Naive B cell (primary cell): ENCODE measurements at regions not wholly inside any gene's neighbourhood (a gene's known extent, or its start where the extent isn't known, plus 50 kb on each side); places are given as distances from the start of the nearest gene placed in this dataset.
A peak's percentile ranks its signal among the peaks of the same experiment; 100 is the strongest.

Experiments
- ATAC-seq, 2 donors: fragments of 150-1000 bp; cut with Tn5 transposase; 2 replicates each; pipeline ENCODE4 v1.10.0; 2021; ENCODE audit warnings: low read depth in 2 of 2, mild to moderate bottlenecking in 2 of 2, moderate library complexity in 2 of 2
- DNase-seq: peaks from one replicate; pipeline ENCODE4 v3.0.0; 2022
- H3K27ac Mint-ChIP-seq, 6 donors: one replicate each; pipeline ENCODE4 v1.8.0; 2020 to 2022; ENCODE audit warnings: mild to moderate bottlenecking in 6 of 6, mixed read lengths in 6 of 6, moderate library complexity in 5 of 6, inconsistent platforms in 2 of 6
- H3K27me3 Mint-ChIP-seq, 3 donors: one replicate each; pipeline ENCODE4 v1.8.0; 2021 to 2022; ENCODE audit warnings: mixed read lengths in 3 of 3, mild to moderate bottlenecking in 1 of 3
- H3K36me3 Mint-ChIP-seq, 2 donors: one replicate each; pipeline ENCODE4 v1.8.0; 2020 to 2022; ENCODE audit warnings: mixed read lengths in 2 of 2, inconsistent platforms in 1 of 2, mild to moderate bottlenecking in 1 of 2
- H3K4me1 Mint-ChIP-seq, 3 donors: one replicate each; pipeline ENCODE4 v1.8.0; 2020 to 2022; ENCODE audit warnings: mixed read lengths in 3 of 3, inconsistent platforms in 1 of 3, mild to moderate bottlenecking in 1 of 3, moderate library complexity in 1 of 3
- H3K4me3 Mint-ChIP-seq, 8 donors: one replicate each; pipeline ENCODE4 v1.8.0; 2020 to 2022; ENCODE audit warnings: mild to moderate bottlenecking in 8 of 8, mixed read lengths in 8 of 8, moderate library complexity in 8 of 8, inconsistent platforms in 2 of 8
- H3K9me3 Mint-ChIP-seq, 7 donors: one replicate each; pipeline ENCODE4 v1.8.0; 2020 to 2022; ENCODE audit warnings: mixed read lengths in 7 of 7, mild to moderate bottlenecking in 5 of 7, inconsistent platforms in 2 of 7, moderate library complexity in 1 of 7

GRCh38 chr10:36647540-36647939 lies 477.9 kb upstream of the ANKRD30A start:
- ATAC-seq (no peak), DNase-seq (no peak)
- H3K27ac Mint-ChIP-seq = no peak overlapping the region
- H3K4me1 Mint-ChIP-seq = no peaks in the 10 kb centered on the region
- H3K9me3 Mint-ChIP-seq = peaks cover 0 to 2% (median 0%) of the 10 kb centered on the region in 7 donors
- H3K27me3 Mint-ChIP-seq = peaks cover 0 to 6% (median 3%) of the 10 kb centered on the region in 3 donors
- no peaks in the 10 kb centered on the region for H3K36me3 Mint-ChIP-seq
- H3K4me3 Mint-ChIP-seq = no peak overlapping the region

- Mint-ChIP-seq H3K9me3 (peaks cover 0 to 6% (median 0%) of the 10 kb centered on the region in 7 donors), H3K36me3 (no peaks in the 10 kb centered on the region), H3K27ac (no peak overlapping the region), H3K4me1 (no peaks in the 10 kb centered on the region), H3K27me3 (peaks cover 0 to 6% (median 3%) of the 10 kb centered on the region in 3 donors), H3K4me3 (no peak overlapping the region)
- DNase-seq (no peak), ATAC-seq (no peak)
Observed at GRCh38 chr10:36640626-36641025, 484.8 kb upstream of the ANKRD30A start.

GRCh38 chr10:36638462-36639155 lies 486.8 kb upstream of the ANKRD30A start:
- DNase-seq (no peak), ATAC-seq (no peak)
- Mint-ChIP-seq H3K4me3 (no peak overlapping the region), H3K27me3 (peaks cover 0 to 6% (median 3%) of the 10 kb centered on the region in 3 donors), H3K4me1 (no peaks in the 10 kb centered on the region), H3K27ac (no peak overlapping the region), H3K36me3 (no peaks in the 10 kb centered on the region), H3K9me3 (peaks cover 0 to 6% (median 0%) of the 10 kb centered on the region in 7 donors)

- DNase-seq = no peak
- ATAC-seq = no peak
- no peak overlapping the region for H3K4me3 Mint-ChIP-seq
- H3K36me3 Mint-ChIP-seq = no peaks in the 10 kb centered on the region
- no peak overlapping the region for H3K27ac Mint-ChIP-seq
- no peaks in the 10 kb centered on the region for H3K4me1 Mint-ChIP-seq
- peaks cover 0 to 4% (median 0%) of the 10 kb centered on the region in 3 donors for H3K27me3 Mint-ChIP-seq
- H3K9me3 Mint-ChIP-seq = peaks cover 0 to 13% (median 5%) of the 10 kb centered on the region in 7 donors
Observed at GRCh38 chr10:36636879-36637278, 488.5 kb upstream of the ANKRD30A start.

GRCh38 chr10:36636285-36636839 lies 489.0 kb upstream of the ANKRD30A start:
- peaks cover 0 to 13% (median 5%) of the 10 kb centered on the region in 7 donors for H3K9me3 Mint-ChIP-seq
- ATAC-seq (no peak), DNase-seq (no peak)
- H3K4me1 Mint-ChIP-seq = no peaks in the 10 kb centered on the region
- no peak overlapping the region for H3K27ac Mint-ChIP-seq
- H3K36me3 Mint-ChIP-seq = no peaks in the 10 kb centered on the region
- no peaks in the 10 kb centered on the region for H3K27me3 Mint-ChIP-seq
- peak overlapping the region in 1 of 8 donors; percentile 9 for H3K4me3 Mint-ChIP-seq

- ATAC-seq (no peak), DNase-seq (no peak)
- Mint-ChIP-seq H3K4me3 (no peak overlapping the region), H3K27me3 (no peaks in the 10 kb centered on the region), H3K36me3 (no peaks in the 10 kb centered on the region), H3K4me1 (no peaks in the 10 kb centered on the region), H3K27ac (no peak overlapping the region), H3K9me3 (peaks cover 0 to 13% (median 5%) of the 10 kb centered on the region in 7 donors)
Observed at GRCh38 chr10:36634916-36635315, 490.5 kb upstream of the ANKRD30A start.

- Mint-ChIP-seq H3K36me3 (no peaks in the 10 kb centered on the region), H3K4me1 (no peaks in the 10 kb centered on the region), H3K27ac (no peak overlapping the region), H3K4me3 (no peak overlapping the region), H3K9me3 (peaks cover 0 to 7% (median 3%) of the 10 kb centered on the region in 7 donors), H3K27me3 (no peaks in the 10 kb centered on the region)
- no peak for DNase-seq
- no peak for ATAC-seq
Observed at GRCh38 chr10:36630267-36630666, 495.1 kb upstream of the ANKRD30A start.

GRCh38 chr10:36629476-36629875 lies 495.9 kb upstream of the ANKRD30A start:
- H3K4me3 Mint-ChIP-seq = no peak overlapping the region
- no peaks in the 10 kb centered on the region for H3K4me1 Mint-ChIP-seq
- ATAC-seq (no peak), DNase-seq (no peak)
- H3K27me3 Mint-ChIP-seq = no peaks in the 10 kb centered on the region
- H3K36me3 Mint-ChIP-seq = no peaks in the 10 kb centered on the region
- H3K27ac Mint-ChIP-seq = no peak overlapping the region
- H3K9me3 Mint-ChIP-seq = peaks cover 0 to 7% (median 3%) of the 10 kb centered on the region in 7 donors

- H3K36me3 Mint-ChIP-seq = no peaks in the 10 kb centered on the region
- H3K4me3 Mint-ChIP-seq = no peak overlapping the region
- H3K27me3 Mint-ChIP-seq = no peaks in the 10 kb centered on the region
- H3K27ac Mint-ChIP-seq = no peak overlapping the region
- no peak for ATAC-seq
- no peak for DNase-seq
- peaks cover 0 to 16% (median 6%) of the 10 kb centered on the region in 7 donors for H3K9me3 Mint-ChIP-seq
- H3K4me1 Mint-ChIP-seq = no peaks in the 10 kb centered on the region
Observed at GRCh38 chr10:36624551-36625100, 500.8 kb upstream of the ANKRD30A start.

GRCh38 chr10:36621346-36621745 lies 504.1 kb upstream of the ANKRD30A start:
- Mint-ChIP-seq H3K27ac (no peak overlapping the region), H3K9me3 (peaks cover 0 to 16% (median 6%) of the 10 kb centered on the region in 7 donors), H3K4me3 (no peak overlapping the region), H3K27me3 (no peaks in the 10 kb centered on the region), H3K4me1 (no peaks in the 10 kb centered on the region), H3K36me3 (no peaks in the 10 kb centered on the region)
- no peak for DNase-seq
- no peak for ATAC-seq

GRCh38 chr10:36612436-36612835 lies 513.0 kb upstream of the ANKRD30A start:
- Mint-ChIP-seq H3K4me1 (no peaks in the 10 kb centered on the region), H3K27me3 (no peaks in the 10 kb centered on the region), H3K4me3 (no peak overlapping the region), H3K9me3 (no peaks in the 10 kb centered on the region), H3K27ac (no peak overlapping the region), H3K36me3 (no peaks in the 10 kb centered on the region)
- ATAC-seq (no peak), DNase-seq (no peak)

- Mint-ChIP-seq H3K27ac (no peak overlapping the region), H3K4me3 (no peak overlapping the region), H3K36me3 (no peaks in the 10 kb centered on the region), H3K4me1 (no peaks in the 10 kb centered on the region), H3K27me3 (no peaks in the 10 kb centered on the region), H3K9me3 (no peaks in the 10 kb centered on the region)
- DNase-seq = no peak
- ATAC-seq = no peak
Observed at GRCh38 chr10:36608866-36609265, 516.5 kb upstream of the ANKRD30A start.

GRCh38 chr10:36608251-36608650 lies 517.1 kb upstream of the ANKRD30A start:
- no peaks in the 10 kb centered on the region for H3K36me3 Mint-ChIP-seq
- DNase-seq (no peak), ATAC-seq (no peak)
- no peak overlapping the region for H3K27ac Mint-ChIP-seq
- no peaks in the 10 kb centered on the region for H3K4me1 Mint-ChIP-seq
- H3K9me3 Mint-ChIP-seq = no peaks in the 10 kb centered on the region
- H3K4me3 Mint-ChIP-seq = no peak overlapping the region
- no peaks in the 10 kb centered on the region for H3K27me3 Mint-ChIP-seq

- Mint-ChIP-seq H3K4me1 (no peaks in the 10 kb centered on the region), H3K4me3 (no peak overlapping the region), H3K27ac (no peak overlapping the region), H3K36me3 (no peaks in the 10 kb centered on the region), H3K27me3 (no peaks in the 10 kb centered on the region), H3K9me3 (no peaks in the 10 kb centered on the region)
- DNase-seq (no peak), ATAC-seq (no peak)
Observed at GRCh38 chr10:36606234-36606839, 519.1 kb upstream of the ANKRD30A start.
